ENCODE measurements at regions not wholly inside any gene's neighbourhood (a gene's known extent, or its start where the extent isn't known, plus 50 kb on each side); places are given as distances from the start of the nearest gene placed in this dataset.

DNA sequence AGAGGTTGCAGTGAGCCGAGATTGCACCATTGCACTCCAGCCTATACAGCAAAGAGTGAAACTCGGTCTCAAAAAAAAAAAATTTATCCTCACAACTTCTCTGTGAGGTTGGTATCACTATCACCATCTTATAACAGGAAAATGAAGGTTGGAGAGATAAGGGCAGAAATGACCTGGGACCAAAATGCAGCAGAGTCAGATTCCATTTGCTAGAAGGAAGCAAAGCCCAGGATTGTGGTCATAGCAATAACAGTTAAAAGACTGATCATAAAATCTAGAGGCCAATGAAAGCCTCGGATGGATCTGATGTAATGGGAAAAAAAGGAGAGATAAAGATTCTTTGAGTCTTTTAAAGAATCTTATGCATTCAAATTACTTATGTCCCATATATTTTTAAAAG lies 69.6 kb upstream of the TEKT1 start:
- no peak for TF ChIP-seq POLR2A (IDR thresholded peaks at IDR 0.05; ENCODE audit: low read depth, low read length)
- TF ChIP-seq POLR2AphosphoS5 (IDR thresholded peaks at IDR 0.05; ENCODE audit: low read depth, low read length), result no peak

Measured in GM12892 (cell line).